Amniotic epithelial cell (primary cell): ENCODE measurements at regions not wholly inside any gene's neighbourhood (a gene's known extent, or its start where the extent isn't known, plus 50 kb on each side); places are given as distances from the start of the nearest gene placed in this dataset.
A peak's percentile ranks its signal among the peaks of the same experiment; 100 is the strongest.
"Not testable (repeated sequence)": the region's sequence is repeated elsewhere in the genome, so short reads cannot be mapped to it uniquely, and the experiment has no call there.

Source experiments
- DNase-seq: peaks from one replicate; pipeline ENCODE4 v3.0.0-alpha.2; 2010; ENCODE audit warnings: low read depth

DNA sequence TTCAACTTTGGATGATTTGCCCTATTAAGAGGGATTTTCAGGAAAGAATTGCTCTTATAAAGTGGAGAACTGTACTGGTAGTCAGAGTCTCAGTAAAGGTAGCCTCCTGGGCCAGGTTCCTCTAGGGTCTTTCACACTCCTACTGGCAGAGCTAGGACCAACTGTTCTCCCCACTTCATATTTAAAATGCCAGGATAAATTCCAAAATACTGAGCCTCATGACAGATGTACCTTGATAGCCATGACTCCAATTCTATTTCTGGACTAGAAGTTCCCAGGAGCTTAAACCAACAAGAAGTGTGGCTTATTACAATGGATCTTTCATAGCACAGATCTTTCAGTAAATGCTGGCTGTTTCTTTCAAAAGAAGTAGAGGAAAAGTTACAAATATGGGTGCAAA lies 126.5 kb downstream of the C12orf75 start:
- DNase-seq: no peak

GRCh38 chr12:105459760-105460330 lies 129.4 kb downstream of the C12orf75 start:
- no peak for DNase-seq

DNA sequence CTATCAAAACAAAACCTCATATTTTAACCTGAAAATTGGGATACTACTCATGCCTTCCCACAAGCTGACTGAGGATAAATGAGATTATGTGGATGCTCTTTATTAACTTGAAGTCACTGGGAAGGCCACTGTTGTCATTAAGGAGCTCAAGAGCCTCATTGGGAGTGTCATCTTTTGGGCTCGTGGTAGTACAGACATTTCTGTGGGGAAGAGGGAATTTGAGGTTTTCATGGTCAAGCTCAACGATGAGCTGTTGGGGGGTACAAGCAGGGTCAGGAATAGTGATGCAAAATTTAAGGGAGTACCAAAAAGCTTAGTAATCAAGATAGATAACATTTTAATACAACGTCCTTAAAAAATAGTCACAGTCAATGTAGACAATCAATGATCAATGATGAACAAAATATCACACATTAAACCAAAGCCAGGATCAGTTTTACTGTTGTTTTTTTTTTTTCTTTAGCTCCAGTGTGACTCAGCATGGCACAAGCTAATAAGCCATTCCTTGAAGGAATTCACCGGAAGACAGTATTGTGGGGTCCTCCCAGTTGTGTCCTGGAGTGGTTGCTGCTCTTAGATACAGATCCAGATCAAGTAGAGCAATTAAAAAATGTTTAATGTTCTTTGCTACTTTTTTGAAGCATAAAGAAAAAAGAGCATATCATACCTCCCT lies 130.9 kb downstream of the C12orf75 start:
- no peak for DNase-seq

GRCh38 chr12:105461944-105462762 lies 131.7 kb downstream of the C12orf75 start:
- DNase-seq: no peak

GRCh38 chr12:105462831-105463230 lies 132.3 kb downstream of the C12orf75 start:
- peak; percentile 60 for DNase-seq

- no peak for DNase-seq
Measured at GRCh38 chr12:105464406-105464805, 133.9 kb downstream of the C12orf75 start.

DNA sequence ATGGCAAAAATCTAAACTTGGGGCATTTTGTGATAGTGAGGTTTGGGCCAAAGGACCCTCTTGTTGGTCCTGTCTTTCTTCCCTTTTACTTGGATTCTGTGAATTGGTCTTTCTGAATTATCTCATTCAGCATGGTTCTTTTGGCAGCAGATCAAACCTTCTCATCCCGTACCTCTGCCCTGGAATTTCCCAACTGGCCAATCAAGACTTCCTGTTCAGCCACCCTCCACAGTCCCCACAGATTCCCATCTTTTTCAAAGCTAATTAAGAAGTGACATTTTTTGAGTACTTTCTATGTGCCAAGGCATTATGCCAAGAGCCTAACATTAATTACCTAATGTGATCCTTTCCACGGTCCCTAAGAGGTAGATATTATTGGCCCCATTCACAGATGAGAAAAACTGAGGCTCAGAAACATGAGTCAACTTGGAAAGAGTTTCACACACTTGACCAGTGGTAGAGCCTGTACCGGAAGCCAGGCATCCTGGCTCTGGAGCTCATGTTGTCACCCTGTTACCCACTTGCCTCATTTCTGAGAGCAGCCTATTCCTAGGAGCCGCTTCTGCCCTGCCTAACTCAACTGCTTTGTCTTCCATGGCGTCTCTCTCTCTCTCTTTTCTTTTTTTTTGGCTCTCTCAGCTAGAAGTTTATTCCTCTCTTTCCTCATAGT lies 135.9 kb downstream of the C12orf75 start:
- no peak for DNase-seq

GRCh38 chr12:105466901-105467598 lies 136.6 kb downstream of the C12orf75 start:
- DNase-seq: no peak

- DNase-seq: peak; percentile 60
Measured at GRCh38 chr12:105467710-105468366, 137.3 kb downstream of the C12orf75 start.

DNA sequence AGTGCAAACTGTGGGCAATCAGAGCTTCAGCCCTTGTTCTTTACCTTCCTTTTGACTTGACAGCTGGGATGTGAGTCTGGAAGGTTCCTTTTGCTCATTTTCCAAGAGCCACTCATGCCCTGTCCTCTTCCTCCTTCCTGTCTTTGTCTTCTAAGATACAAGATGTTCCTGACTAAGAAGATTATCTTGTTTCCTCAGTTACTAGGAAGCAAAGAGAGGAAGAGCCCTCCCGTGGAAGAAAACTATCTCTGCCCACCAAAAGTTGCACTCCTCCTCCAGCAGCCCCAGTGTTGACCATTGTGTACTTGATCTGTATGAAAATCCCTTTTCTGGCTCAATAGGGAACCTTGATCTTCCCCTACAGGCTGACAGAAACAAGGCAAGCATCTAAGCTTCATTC lies 138.0 kb downstream of the C12orf75 start:
- no peak for DNase-seq

- no peak for DNase-seq
Measured at GRCh38 chr12:105469211-105469610, 138.7 kb downstream of the C12orf75 start.

GRCh38 chr12:105469701-105470100 lies 139.2 kb downstream of the C12orf75 start:
- peak; percentile 45 for DNase-seq

GRCh38 chr12:105470102-105470501 lies 139.6 kb downstream of the C12orf75 start:
- DNase-seq: no peak

GRCh38 chr12:105470601-105471000 lies 140.1 kb downstream of the C12orf75 start:
- no peak for DNase-seq

DNA sequence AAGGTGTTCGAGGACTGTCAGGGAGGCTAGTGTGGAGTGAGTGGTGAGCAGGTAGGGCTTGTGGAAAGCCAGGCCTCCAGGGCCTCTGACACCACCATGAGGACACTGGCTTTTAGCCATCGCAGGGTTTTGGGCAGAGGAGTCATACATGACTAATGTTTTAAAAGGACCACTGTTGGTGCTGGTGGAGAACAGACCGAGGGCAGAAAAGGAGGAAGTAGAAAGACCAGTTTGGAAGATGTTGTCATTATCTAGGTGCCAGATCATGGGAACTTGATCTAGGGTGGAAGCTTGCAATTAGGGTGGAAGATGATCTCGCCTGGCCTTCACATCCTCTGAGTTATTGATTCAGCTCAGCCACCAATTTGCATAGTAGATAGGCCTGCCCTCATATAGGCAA lies 144.2 kb downstream of the C12orf75 start:
- no peak for DNase-seq

- no peak for DNase-seq
Measured at GRCh38 chr12:105476616-105477015, 146.1 kb downstream of the C12orf75 start.

DNA sequence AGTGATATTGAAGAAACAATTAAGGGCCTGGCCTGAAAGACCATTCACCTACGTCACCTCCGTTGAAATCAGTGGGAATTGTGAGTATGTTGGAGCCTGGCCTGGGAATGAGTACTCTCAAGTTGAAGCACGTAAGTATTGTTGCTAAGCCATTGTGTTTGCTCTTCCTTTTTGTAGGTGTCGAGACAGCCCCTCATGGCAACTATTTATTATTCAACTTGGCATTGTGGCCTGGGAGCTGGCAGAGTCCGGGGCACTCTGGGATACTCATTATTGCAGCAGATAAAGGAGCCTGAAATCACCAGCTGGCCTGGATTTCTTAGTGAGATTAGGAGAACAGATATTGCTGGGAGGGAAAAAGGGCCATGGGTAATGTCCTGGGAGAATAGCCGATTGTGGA lies 147.4 kb downstream of the C12orf75 start:
- DNase-seq: no peak

GRCh38 chr12:105478788-105479187 lies 148.3 kb downstream of the C12orf75 start:
- not testable (repeated sequence) for DNase-seq

- DNase-seq: no peak
Measured at GRCh38 chr12:105479710-105480109, 149.2 kb downstream of the C12orf75 start.

- peak; percentile 73 for DNase-seq
Measured at GRCh38 chr12:105480162-105480561, 149.7 kb downstream of the C12orf75 start.
